ENCODE measurements at regions not wholly inside any gene's neighbourhood (a gene's known extent, or its start where the extent isn't known, plus 50 kb on each side); places are given as distances from the start of the nearest gene placed in this dataset.
"Not testable (repeated sequence)": the region's sequence is repeated elsewhere in the genome, so short reads cannot be mapped to it uniquely, and the experiment has no call there.

DNA sequence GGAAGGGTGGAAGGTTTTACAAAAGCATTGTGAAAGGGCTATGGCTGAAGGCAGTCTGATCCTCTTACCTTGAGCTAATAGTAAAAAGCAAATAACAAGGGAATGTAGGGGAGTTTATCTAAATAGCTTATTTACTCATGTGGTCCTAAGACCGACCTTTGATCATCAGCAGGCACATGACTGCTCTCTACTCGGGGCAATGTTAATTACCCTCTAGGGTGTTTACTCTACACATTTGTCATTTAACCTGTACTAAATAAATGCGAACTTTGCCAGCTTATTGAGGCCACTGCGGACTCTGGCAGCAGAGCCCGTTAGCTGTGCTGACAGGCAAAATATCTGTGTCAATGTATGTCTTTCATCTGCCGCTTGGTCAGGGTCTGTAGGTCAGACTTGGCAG, 768.3 kb upstream of the ATXN7L3B start:
- DNase-seq: no peak

DNA sequence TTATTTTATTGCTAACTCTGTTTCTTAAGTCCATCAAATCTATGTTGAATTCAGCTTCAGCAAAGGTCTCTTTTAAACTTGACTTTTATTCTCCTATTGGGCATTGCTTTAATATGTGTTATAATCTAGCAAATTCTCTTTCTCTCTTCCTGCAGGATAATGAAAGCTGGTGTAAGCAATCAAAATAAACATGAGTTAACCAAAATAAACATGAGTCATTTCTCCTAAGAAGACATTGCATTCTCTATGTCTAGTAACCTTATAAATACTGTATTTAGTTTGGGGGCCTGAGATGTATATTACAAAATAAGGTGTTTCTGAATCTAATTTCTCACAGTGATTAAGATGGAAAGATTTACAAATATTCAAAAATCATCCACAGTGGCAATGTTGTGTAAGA, 739.1 kb upstream of the ATXN7L3B start:
- DNase-seq: no peak

DNA sequence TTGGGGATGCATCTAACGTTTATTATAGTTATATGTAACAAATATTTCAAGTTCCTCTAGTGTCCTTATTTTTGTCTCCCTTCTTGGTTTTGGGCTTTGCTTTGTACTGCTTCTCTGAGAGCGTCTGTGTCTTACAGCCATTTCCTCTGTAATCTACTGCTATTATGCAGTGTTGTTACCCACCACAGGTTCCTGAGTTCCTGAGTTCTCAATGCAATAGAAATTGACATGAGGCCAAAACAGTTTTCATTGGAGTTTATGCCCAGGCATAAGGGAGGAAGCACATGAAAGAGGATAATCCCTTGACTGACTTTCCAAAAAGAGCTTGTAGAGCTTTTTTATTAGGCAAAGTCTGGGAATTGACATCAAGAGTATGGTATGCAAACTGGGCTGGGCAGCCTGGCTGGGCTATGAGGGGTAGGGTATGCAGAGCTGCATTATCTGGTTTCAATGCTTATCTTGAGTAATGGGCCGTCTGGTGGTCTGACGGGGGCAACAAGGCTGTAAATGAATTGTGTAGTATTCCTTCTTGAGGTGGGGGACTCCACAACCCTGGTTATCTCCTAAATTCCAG, 722.5 kb upstream of the ATXN7L3B start:
- no peak for DNase-seq

DNA sequence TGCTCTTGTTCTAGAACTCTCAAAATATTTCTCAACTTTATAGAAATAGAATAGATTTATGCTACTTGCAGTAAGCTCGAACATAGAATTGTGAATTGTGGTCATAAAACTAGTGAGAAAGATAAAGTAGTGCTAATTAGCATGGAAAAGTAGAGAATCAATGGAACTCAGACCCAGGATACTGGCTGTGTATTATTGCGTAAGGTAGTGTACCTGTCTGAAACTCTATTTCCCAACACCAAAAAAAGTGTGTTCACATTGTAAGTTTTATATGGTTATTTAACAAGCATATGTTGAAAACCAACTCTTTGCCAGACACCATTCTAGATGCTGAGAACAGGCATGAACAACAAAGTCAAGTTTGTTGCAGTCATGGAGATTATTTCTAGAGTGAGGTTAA, 720.5 kb upstream of the ATXN7L3B start:
- DNase-seq: no peak

DNA sequence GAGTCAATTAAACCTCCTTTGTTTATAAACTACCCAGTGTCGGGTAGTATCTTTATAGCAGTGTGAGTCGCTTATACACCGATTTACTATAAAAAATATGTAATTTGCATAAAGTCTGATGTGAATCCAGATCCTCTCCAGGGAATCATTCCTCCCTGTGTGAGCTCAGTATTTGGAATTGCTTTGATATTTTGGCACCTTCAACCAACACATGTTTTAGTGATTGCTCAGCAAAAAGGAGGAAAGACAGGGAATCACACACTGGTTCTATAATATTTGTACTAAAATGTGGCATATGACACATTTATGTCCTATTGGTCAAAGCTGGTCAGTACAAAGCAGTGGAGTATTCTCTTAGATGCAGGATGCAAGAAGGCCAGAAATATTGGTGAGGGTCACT, 703.9 kb upstream of the ATXN7L3B start:
- DNase-seq: no peak

DNA sequence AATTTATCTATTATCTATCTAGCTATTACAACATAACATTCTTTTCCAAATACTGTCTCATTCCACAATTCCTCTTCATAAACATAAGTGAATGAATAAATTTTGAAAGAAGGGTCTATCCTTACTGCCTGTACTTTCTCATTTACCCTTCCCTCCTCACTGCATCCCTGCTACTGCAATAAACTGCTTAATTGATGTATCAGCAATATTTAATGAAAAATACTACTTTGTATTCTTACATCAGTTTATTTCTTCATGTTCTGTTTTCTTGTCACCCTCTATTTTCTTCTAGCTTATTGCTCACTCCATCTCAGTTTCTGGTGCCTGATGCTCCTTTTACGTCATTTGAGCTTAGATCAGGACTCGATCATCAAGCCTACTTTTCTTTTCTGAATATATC, 695.7 kb upstream of the ATXN7L3B start:
- no peak for DNase-seq

DNA sequence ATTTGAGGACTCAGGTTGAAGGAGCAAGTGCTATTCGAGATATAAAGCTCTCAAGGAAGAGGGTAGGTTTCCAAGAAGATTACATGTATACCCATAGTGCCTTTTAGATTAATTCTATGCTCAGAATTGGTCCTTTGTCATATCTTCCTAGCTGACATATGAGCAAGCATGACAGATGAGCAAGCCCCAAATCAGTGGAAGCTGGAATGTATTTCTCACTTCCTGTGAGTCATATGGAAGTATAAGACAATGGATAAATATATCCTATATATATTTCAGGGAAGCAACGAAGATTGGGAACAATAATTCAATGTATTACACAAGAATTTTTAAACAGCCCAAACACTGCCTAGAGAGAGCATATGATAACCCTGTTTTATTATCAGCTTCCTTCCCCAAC, 674.1 kb upstream of the ATXN7L3B start:
- no peak for DNase-seq

DNA sequence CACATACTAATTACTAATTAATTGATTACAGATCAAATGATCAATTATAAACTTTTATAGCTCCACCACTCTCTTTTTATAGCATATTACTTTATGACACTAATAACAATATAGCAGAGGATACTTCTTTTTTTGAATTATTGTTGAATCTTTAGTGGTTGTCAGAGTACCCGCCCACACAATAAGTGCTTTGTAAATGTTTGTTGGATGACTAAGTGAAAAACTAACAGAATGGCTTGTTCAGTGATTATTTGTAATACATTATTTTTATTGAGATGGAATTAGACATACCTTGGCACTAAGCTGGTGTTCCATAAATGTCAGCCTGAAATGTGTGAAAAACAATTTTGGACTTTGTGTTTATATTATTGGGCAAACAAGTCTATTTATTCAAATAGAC, 670.5 kb upstream of the ATXN7L3B start:
- no peak for DNase-seq

DNA sequence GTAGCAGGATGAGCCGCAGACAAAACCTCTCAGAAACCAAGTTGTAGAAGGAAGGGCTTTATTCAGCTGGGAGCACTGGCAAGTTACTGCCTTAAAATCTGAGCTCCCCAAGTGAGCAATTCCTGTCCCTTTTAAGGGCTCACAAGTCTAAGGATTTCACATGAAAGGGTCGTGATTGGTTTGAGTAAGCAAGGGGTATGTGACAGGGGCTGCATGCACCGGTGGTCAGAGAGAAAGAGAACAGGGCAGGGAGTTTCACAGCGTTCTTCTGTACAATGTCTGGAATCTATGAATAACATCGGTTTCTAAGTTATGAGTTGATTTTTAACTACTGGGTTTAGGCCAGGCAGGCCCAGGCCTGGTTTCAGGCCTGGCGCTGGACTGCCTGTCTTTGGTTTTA, 660.3 kb upstream of the ATXN7L3B start:
- DNase-seq: not testable (repeated sequence)

DNA sequence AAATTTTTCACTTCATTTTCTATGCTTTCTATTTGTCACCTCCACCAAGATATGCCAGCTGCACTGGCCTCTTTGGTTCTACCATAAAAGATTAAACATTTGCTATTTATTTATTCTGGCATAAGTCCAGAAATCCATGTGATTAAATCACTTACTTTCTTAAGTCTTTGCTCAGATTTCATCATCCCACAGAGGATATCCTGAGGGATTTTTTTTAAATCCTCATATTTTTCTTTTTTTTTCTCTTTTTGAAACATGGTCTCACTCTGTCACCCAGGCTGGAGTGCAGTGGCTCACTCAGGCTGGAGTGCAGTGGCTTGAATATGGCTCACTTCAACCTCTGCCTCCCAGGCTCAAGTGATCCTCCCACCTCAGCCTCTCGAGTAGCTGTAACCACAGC, 645.4 kb upstream of the ATXN7L3B start:
- DNase-seq: no peak

DNA sequence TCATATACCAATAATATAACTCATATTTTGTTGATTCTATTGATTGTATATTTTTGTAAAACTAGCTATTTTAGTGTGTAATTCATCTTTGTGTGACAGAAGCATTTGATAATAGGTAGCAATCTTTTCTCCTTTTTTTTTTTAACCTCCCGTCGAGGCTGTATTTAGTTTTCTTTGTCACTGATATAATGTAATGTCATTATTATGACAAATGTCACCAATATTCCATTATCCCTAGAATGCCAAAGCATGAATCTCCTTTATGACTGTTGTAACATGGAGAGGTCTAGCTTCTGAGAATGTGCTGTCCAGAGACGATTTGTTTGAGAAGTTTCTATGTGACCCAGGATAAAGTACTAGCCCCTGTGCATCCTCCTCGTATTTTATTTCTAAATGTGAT, 639.0 kb upstream of the ATXN7L3B start:
- DNase-seq: no peak

DNA sequence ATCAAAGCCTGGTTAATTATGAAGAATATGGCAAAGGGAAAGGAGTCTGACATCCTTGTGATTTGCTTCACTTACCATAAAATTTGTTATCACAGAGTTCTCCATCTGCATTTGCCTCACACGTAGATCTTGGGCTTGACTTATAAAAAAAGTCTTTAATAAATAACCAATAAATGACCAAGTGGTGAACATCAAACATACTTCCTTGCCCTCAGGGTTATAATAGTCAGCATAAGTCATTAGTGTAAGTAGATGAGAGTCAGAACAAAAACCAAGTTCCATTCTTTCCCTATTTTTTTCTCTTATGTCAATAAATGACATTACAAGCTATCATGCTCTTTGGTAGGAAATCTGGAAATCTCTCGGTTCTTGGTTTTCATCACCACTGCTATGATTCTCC, 635.4 kb upstream of the ATXN7L3B start:
- no peak for DNase-seq

DNA sequence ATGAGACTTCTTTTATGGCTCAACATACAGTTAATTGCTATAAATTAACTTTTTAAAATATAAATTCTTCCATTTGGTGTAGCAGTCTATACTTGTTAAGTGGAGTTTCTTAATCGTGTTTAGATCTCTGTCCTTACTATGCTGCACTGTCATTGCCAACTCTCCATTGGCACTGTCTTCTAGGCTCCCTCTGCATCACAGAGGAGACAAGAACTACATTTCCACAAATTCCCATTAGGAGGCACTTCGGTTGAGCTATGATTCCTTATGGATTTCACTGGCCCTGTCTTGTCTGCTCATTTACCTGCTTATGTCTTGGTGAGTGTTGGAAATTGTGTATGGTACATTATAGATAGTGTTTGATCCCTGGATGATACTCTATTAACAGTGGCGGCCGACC, 630.9 kb upstream of the ATXN7L3B start:
- DNase-seq: no peak

DNA sequence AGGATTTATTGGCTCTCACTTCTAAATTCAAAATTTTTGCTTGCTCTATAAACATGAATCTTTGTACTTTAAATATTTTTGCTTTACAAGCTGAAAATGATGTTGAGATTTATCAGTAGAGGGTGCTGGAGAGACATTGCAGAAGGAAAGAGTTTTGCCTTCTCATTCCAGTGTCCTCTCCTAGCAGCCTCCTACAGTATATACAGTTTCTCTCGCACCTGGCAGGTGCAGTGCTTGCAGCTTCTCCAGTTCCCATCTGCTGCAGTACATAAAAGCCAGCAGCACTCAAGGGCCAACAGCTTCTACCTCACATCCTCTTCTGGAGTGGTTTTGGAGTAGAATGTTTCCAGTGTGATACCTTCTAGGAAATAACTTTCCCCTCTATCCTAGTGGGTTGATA, 601.8 kb upstream of the ATXN7L3B start:
- DNase-seq: no peak

DNA sequence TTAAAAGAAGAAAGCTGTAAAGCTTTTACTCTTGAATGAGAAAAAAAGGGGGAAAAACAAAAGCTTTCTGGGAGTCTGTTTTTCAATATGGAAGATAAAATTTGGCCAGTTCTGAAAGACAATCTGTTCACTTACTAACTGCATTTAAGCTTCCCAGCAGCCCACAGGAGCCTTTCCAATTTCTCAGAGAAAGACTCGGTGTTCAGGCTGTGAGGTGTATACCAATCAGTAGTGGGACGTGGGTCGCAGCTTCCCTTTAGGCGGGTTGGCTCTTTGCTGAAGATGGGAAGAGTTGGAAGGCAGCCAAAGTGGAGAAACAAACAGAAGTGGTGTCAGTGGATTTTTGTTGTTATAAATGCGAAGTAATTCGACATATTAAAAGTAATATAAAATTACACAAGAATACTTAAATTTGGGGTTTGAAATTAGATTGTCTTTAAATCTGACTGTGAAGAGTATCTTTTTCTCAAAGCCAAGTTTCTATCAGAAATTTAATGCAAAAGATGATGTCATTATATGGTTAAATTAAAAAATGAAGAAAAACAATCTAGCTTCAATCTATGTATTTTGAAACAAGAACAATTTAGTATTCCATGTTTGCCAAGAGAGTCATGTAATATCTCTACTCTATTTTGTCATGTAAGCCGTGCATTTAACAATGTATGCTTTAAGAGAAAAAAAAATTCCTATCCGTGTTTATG, 590.2 kb upstream of the ATXN7L3B start:
- no peak for DNase-seq

DNA sequence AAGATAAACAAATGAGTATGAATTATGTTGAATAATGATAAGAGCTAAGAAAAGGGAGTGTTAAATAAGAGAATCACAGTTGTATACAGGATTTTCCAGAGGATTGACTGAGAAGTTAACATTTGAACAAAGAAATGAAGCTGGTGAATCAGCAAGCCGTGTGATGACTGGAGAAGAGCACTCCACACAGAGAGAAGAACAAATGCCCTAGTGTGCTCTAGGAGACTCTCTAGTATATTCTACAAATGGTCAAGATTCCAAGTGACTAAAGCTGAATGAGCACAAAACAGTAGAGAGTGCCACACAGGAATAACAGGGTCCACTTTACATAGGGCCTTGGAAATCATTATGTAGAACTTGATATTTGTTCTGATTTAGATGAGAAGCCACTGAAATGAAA, 587.1 kb upstream of the ATXN7L3B start:
- no peak for DNase-seq

DNA sequence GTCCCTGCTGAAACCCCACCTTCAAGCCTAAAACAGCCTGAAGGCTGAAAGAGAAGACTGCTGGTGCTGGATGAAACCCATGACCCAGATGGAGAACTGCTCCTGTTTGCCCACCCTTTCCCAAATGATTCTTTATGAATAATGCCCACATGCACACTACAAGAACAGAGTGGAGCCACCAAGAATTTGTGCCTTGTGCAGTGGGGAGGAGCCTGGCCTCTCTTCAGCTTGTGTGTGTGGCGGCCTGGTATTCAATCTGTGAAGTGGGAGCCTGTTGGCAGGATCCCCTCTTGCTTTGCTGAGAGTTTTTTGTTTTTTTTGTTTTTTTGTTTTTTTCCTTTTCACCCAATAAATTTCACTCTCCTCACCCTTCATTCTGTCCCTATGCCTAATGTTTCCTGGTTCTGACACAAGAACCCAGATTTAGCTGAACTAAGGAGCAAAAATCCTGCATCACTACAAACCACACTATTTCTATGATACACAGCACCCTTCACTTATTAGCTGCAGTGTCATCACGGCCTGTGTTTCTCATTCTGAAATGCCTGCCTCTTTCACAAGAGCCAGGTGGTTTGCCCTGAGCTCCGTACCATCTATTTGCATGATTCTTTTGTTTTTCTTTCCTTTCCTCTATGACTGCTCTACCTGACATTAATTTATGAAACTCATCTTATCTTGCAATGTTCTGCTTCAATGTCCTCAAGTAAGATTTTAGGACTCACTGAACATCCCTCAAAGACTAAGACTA, 585.5 kb upstream of the ATXN7L3B start:
- DNase-seq: no peak

DNA sequence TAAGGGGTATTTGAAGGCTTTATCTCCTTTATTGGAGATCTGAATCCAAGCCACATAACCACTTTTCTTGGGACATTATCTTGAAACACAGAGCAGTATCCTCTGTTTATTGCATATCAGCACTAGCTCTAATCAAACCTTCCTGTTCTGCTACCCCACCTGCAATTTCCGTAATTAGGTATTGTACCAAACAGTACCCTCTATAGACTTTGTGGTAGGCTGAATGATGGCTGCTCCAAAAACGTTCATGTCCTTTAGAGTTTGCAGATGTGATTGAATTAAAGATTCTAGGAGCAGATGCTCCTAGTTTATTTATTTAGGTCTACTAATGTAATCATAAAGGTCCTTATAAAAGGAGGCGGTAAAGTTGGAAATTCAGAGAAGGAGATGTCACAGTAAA, 573.0 kb upstream of the ATXN7L3B start:
- DNase-seq: no peak

DNA sequence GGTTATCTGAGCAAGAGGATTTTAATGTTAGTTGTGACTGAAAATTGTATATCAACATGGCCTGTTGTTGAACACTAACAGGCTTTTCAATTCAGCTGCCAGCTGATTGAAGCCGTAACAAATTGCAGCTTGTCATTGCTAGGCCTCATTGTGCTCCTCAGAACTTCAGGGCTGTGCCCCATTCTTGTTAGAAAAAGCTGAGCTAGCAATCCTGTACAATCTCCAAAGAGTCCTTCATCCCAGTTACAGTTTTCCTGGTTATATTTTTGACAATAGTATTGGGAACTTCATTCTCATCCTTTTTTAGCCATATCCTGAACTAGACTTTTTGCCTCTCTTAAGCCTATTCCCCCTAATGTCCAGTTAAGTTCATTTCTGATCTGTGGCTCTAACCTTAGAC, 564.1 kb upstream of the ATXN7L3B start:
- no peak for DNase-seq

DNA sequence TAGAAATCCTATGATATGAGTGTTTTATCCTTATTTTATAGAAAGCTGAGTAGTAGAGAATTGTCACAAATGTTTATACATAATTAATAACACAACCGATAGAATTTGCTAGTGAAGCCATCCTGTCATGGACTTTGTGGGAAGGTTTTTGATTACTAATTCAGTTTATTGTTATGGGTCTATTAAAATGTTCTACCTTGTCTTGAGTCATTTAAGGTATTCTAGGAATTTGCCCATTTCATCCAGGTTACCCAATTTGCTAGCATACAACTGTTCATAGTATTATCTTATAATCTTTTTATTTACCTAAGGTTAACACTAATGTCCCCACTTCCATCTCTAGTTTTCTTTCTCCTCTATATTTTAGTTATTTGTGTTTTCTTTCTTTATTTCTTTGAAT, 553.1 kb upstream of the ATXN7L3B start:
- no peak for DNase-seq

DNA sequence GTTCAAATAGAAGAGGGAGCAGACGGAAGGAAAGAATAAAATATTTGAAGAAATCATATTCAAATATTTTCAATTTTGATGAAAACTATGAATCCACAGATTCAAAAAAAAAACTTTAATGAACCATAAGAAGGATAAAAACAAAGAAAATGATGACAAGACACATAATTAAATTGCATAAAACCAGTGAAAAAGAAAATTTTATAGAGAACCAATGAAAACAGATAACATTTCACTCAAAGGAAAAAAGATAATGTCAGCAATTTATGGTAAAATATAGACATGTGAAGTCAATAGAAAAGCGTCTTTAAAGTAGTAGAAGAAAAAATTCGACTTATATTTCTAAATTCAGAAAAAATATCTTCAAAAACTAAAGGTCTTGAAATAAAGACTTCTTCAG, 546.5 kb upstream of the ATXN7L3B start:
- DNase-seq: no peak

DNA sequence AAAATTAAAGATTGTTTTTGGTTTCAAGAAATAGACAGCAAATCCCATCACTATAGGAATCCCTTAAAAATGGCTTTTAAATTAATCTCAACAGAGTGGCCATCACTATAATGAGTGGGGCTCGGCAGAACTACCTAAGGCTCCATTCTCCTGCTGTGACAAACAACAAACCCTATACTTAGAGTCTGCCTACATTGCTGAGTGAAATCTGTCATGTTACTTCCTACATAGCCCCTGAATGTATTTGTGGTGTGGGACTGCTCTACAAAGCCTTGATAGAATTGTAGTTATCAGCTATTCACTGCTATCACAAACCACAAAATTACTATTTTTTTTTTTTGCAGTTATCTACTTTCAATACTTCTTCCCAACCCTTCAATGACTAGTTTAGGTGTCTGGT, 538.7 kb upstream of the ATXN7L3B start:
- no peak for DNase-seq

DNA sequence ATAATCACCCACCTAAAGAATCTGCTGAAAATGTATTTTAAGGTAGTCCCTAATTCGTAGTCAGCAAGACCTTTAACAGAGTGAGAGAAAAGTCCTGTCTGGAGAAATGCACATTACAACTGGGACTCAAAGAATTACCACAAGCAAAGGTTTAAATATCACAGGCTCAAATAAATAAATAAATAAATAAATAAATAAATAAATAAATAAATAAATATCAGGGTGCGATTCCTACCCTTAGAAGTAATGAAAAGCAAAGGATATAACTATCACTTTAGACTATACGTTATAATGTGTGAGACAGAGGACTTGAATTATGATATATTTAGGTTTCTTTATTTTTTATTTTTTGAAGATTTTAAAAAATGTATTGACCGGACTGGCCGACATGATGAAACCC, 522.5 kb upstream of the ATXN7L3B start:
- DNase-seq: no peak

DNA sequence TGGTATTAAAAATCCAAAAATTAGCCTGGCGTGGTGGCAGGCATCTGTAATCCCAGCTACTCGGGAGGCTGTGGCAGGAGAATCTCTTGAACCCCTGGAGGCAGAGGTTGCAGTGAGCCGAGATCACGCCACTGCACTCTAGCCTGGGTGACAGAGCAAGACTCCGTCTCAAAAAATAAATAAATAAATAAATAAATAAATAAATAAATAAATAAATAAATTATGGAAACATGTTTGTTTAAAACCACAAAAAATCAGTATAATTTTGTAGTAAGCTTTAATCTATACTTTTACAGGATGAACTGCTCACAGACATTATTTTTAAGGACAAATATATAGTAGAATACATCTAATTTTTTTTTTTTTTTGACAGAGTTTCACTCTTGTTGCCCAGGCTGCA, 521.3 kb upstream of the ATXN7L3B start:
- not testable (repeated sequence) for DNase-seq

DNA sequence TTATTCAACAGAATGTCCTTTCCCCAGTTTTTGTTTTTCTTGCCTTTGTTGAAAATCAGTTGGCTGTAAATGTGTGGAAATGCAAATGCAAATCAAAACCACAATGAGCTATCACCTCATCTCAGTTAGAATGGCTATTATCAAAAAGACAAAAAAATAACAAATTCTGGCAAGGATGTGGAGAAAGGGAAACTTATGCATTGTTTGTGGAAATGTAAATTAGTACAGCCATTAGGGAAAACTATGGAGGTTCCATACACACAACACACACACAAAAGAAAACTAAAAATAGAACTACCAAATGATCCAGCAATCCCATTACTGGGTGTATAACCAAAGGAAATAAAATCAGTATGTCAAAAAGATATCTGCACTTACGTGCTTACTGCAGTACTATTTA, 518.8 kb upstream of the ATXN7L3B start:
- DNase-seq: no peak
